ENCODE measurements at regions not wholly inside any gene's neighbourhood (a gene's known extent, or its start where the extent isn't known, plus 50 kb on each side); places are given as distances from the start of the nearest gene placed in this dataset.

GRCh38 chr21:40931197-40931596, 84.2 kb upstream of the DSCAM start:
- H3K79me2 ChIP-seq (ENCODE audit: insufficient read depth, low read length): no peaks in the 10 kb centered on the region
- no peak overlapping the region for H3K27ac ChIP-seq (ENCODE audit: low read depth, low read length)
- DNase-seq (ENCODE audit: low read depth) (no peak), FAIRE-seq (no peak)
- no peak overlapping the region for H3K4me3 ChIP-seq (ENCODE audit: insufficient read depth, low read depth, low read length)
- no peaks in the 10 kb centered on the region for H3K36me3 ChIP-seq (ENCODE audit: insufficient read depth, low read length)
- H3K9ac ChIP-seq (ENCODE audit: low read length): no peak overlapping the region
- H3K4me3 Mint-ChIP-seq (ENCODE audit: unreplicated experiment): no peak overlapping the region
- peaks cover 24% of the 10 kb centered on the region for H3K9me3 Mint-ChIP-seq (ENCODE audit: unreplicated experiment)
- TF ChIP-seq, protein P1, sequence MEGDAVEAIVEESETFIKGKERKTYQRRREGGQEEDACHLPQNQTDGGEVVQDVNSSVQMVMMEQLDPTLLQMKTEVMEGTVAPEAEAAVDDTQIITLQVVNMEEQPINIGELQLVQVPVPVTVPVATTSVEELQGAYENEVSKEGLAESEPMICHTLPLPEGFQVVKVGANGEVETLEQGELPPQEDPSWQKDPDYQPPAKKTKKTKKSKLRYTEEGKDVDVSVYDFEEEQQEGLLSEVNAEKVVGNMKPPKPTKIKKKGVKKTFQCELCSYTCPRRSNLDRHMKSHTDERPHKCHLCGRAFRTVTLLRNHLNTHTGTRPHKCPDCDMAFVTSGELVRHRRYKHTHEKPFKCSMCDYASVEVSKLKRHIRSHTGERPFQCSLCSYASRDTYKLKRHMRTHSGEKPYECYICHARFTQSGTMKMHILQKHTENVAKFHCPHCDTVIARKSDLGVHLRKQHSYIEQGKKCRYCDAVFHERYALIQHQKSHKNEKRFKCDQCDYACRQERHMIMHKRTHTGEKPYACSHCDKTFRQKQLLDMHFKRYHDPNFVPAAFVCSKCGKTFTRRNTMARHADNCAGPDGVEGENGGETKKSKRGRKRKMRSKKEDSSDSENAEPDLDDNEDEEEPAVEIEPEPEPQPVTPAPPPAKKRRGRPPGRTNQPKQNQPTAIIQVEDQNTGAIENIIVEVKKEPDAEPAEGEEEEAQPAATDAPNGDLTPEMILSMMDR (IDR thresholded peaks at IDR 0.05; ENCODE audit: insufficient read depth, low read depth, low read length): no peak
- no peak overlapping the region for H2AFZ ChIP-seq (ENCODE audit: low read depth, low read length)
- peaks cover 9% of the 10 kb centered on the region for H3K9me3 ChIP-seq (ENCODE audit: insufficient read depth, low read depth, low read length)
- H3K4me1 ChIP-seq (ENCODE audit: insufficient read depth, low read length): no peaks in the 10 kb centered on the region
- H3K36me3 Mint-ChIP-seq (ENCODE audit: low read depth, unreplicated experiment): no peaks in the 10 kb centered on the region
- no peak overlapping the region for H3K27ac Mint-ChIP-seq (ENCODE audit: unreplicated experiment)
- H3K4me2 ChIP-seq (ENCODE audit: low read length): no peak overlapping the region
- no peaks in the 10 kb centered on the region for H3K27me3 Mint-ChIP-seq (ENCODE audit: low read depth, unreplicated experiment)
- H4K20me1 ChIP-seq (ENCODE audit: insufficient read depth, low read length): no peaks in the 10 kb centered on the region
- peaks cover under 1% of the 10 kb centered on the region for H3K4me1 Mint-ChIP-seq (ENCODE audit: low read depth, unreplicated experiment)
- no peaks in the 10 kb centered on the region for H3K27me3 ChIP-seq (ENCODE audit: insufficient read depth, low read length)

- H3K9me3 Mint-ChIP-seq (ENCODE audit: unreplicated experiment): peaks cover 7% of the 10 kb centered on the region
- no peak overlapping the region for H2AFZ ChIP-seq (ENCODE audit: low read depth, low read length)
- no peaks in the 10 kb centered on the region for H3K79me2 ChIP-seq (ENCODE audit: insufficient read depth, low read length)
- TF ChIP-seq, protein P1 (IDR thresholded peaks at IDR 0.05; ENCODE audit: insufficient read depth, low read depth, low read length): no peak
- TF ChIP-seq EZH2 (IDR thresholded peaks at IDR 0.05; ENCODE audit: insufficient read depth, low read length): no peak
- no peak overlapping the region for H3K4me2 ChIP-seq (ENCODE audit: low read length)
- no peaks in the 10 kb centered on the region for H4K20me1 ChIP-seq (ENCODE audit: insufficient read depth, low read length)
- H3K4me3 Mint-ChIP-seq (ENCODE audit: unreplicated experiment): no peak overlapping the region
- no peak overlapping the region for H3K27ac Mint-ChIP-seq (ENCODE audit: unreplicated experiment)
- no peaks in the 10 kb centered on the region for H3K36me3 Mint-ChIP-seq (ENCODE audit: low read depth, unreplicated experiment)
- DNase-seq (ENCODE audit: low read depth) (no peak), FAIRE-seq (no peak)
- H3K27ac ChIP-seq (ENCODE audit: low read depth, low read length): no peak overlapping the region
- peaks cover 3% of the 10 kb centered on the region for H3K4me1 Mint-ChIP-seq (ENCODE audit: low read depth, unreplicated experiment)
- peaks cover 2% of the 10 kb centered on the region for H3K9me3 ChIP-seq (ENCODE audit: insufficient read depth, low read depth, low read length)
- H3K27me3 ChIP-seq (ENCODE audit: insufficient read depth, low read length): no peaks in the 10 kb centered on the region
- H3K9ac ChIP-seq (ENCODE audit: low read length): no peak overlapping the region
- no peak overlapping the region for H3K4me3 ChIP-seq (ENCODE audit: insufficient read depth, low read depth, low read length)
- no peaks in the 10 kb centered on the region for H3K36me3 ChIP-seq (ENCODE audit: insufficient read depth, low read length)
- H3K27me3 Mint-ChIP-seq (ENCODE audit: low read depth, unreplicated experiment): no peaks in the 10 kb centered on the region
- no peaks in the 10 kb centered on the region for H3K4me1 ChIP-seq (ENCODE audit: insufficient read depth, low read length)
Measured at GRCh38 chr21:40936178-40936577, 89.2 kb upstream of the DSCAM start.

DNA sequence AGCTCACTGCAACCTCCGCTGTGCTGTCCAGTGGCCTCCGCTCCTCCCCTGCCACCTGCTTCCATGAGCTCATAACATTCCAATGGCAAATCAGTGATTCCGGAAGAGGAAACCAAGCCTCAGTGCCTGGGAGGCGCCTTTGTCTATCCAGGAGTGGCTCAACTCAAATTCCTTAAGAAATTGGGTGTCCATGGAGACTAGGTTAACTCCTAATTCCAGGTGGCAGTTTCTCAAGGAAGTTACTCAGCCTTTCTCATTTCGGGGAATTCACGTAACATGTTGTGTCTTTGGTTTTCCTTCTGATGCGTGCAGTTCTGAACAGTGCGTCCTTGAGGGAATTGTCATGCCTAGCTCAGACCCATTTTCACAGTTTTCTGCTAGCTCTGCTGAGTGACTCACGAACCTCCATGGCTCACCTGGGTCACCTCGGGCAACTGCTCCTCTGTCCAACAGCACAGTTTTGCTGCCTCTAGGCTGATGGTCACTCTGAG, 89.9 kb upstream of the DSCAM start:
- Histone ChIP-seq H3K4me1 (ENCODE audit: insufficient read depth, low read length) (no peaks in the 10 kb centered on the region), H3K27me3 (ENCODE audit: insufficient read depth, low read length) (no peaks in the 10 kb centered on the region), H3K79me2 (ENCODE audit: insufficient read depth, low read length) (no peaks in the 10 kb centered on the region), H2AFZ (ENCODE audit: low read depth, low read length) (no peak overlapping the region), H3K36me3 (ENCODE audit: insufficient read depth, low read length) (no peaks in the 10 kb centered on the region), H3K4me3 (ENCODE audit: insufficient read depth, low read depth, low read length) (no peak overlapping the region), H3K27ac (ENCODE audit: low read depth, low read length) (no peak overlapping the region), H3K4me2 (ENCODE audit: low read length) (no peak overlapping the region), H4K20me1 (ENCODE audit: insufficient read depth, low read length) (no peaks in the 10 kb centered on the region), H3K9ac (ENCODE audit: low read length) (no peak overlapping the region), H3K9me3 (ENCODE audit: insufficient read depth, low read depth, low read length) (peaks cover 2% of the 10 kb centered on the region)
- DNase-seq (ENCODE audit: low read depth) (no peak), FAIRE-seq (no peak)
- no peak for TF ChIP-seq EZH2 (IDR thresholded peaks at IDR 0.05; ENCODE audit: insufficient read depth, low read length)
- TF ChIP-seq, protein P1 (IDR thresholded peaks at IDR 0.05; ENCODE audit: insufficient read depth, low read depth, low read length): no peak
- Mint-ChIP-seq H3K9me3 (ENCODE audit: unreplicated experiment) (peaks cover 8% of the 10 kb centered on the region), H3K27me3 (ENCODE audit: low read depth, unreplicated experiment) (no peaks in the 10 kb centered on the region), H3K27ac (ENCODE audit: unreplicated experiment) (no peak overlapping the region), H3K4me1 (ENCODE audit: low read depth, unreplicated experiment) (peaks cover 3% of the 10 kb centered on the region), H3K36me3 (ENCODE audit: low read depth, unreplicated experiment) (no peaks in the 10 kb centered on the region), H3K4me3 (ENCODE audit: unreplicated experiment) (no peak overlapping the region)

Data from astrocyte (in vitro differentiated cells and primary cell).